IPS DF 4.7 (cell line): ENCODE measurements at regions not wholly inside any gene's neighbourhood (a gene's known extent, or its start where the extent isn't known, plus 50 kb on each side); places are given as distances from the start of the nearest gene placed in this dataset.

Experiments
- DNase-seq: peaks from one replicate; pipeline ENCODE4 v3.0.0-alpha.2; 2013; ENCODE audit warnings: low spot score; ENCODE audit errors: extremely low read depth

DNA sequence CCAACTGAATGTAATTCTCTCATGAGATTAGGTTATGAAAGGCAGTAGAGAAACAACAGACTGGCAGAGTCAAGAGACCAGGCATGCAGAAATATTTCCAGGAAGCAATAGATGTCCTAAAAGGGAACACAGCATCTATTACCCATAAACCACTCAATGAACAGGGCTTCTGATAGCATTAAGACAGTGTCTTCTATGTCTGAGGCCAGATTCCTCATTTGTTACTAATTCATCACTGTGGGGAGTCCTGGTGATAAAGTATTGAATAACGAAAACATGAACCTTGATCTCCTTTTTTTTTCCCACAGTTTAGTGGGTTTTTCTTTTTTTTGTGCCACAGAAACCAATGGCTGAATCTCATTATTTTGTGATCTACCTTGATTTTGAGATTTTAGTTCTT is 339.0 kb downstream of the METTL15 start:
- DNase-seq: no peak

DNA sequence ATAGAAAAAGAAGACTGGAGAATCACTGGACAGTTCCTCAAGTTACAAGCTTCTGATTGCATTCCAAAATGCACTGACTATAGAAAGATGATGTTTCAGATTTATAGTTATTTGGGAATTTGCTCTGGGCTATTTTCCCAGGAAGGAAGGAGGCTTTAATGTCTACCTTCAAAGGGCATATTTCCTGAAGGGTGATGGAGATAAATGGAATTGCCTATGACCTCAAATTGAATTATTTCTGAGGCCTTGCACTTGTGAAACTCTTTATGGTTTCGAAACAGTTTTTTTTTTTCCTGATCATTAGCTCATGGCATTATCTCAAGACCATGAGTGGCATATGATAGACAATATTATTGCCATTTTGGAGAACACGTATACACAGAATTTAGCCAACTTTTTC is 333.9 kb downstream of the METTL15 start:
- DNase-seq: no peak

GRCh38 chr11:28439403-28439802 is 331.2 kb downstream of the METTL15 start:
- DNase-seq: no peak

DNA sequence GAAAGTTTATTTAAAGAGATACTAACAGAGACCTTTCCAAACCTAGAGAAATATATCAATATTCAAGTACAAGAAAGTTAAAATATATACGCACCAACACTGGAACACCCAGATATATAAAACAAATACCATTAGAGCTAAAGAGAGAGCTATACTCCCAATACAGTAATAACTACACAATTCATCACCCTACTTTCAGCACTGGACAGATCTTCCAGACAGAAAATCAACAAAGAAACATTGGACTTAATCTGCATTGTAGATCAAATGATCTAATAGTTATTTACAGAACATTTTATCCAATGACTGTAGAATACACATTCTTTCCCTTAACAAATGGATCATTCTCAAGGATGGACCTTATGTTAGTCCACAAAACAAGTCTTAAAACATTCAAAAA is 311.9 kb downstream of the METTL15 start:
- DNase-seq: no peak

DNA sequence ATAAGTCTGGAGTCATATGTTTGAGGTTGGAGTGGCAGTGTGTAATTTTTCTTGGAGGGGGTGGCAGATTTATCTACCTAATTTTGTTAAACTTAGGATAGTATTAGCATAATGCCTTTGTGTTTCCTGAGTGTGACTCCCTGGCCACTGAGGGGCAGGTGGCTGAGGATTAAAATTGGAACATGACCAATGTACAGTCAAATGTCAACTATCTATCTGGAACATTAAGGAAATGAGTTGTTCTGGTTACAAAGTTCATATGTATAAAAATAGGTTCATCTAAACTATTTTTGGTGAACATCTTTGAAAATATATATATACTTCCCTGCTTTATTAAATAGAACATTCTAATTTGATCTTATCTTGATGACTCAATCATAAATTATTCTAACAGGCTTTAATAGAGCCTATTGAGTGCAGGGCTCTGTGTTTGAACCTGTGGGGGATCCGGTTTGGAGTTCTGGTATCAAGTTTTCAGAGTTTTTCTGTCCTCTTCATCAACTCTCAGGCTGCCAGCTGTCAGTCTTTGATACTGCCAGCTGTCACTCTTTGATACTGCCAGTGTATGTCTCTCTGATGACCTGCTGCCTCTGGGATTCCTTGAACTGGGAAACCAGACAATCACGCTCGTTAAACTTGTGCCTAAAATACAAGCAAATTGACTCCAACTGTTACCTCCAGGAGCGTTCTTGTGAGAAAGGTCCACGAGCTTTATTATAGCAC is 309.6 kb downstream of the METTL15 start:
- DNase-seq: no peak

GRCh38 chr11:28412029-28412428 is 303.8 kb downstream of the METTL15 start:
- DNase-seq: no peak

DNA sequence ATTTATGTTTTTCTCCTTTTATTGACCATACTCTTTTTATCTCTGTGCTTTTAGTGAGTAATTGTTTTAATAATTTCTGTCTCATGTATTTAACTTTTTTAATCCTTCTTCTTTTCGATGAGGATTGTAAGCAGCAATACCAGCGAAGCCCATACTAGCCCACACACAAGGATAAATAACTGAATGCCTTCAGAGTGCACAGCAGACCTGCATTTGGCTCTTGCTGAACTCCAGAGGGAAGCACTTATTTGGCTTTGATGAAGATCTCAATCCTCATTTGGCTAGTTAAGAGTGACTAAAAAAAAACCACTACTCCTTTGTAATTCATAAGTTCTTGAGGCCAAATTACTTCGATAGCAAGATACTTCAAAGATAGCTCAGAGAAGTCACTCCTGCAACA is 293.3 kb downstream of the METTL15 start:
- DNase-seq: no peak

DNA sequence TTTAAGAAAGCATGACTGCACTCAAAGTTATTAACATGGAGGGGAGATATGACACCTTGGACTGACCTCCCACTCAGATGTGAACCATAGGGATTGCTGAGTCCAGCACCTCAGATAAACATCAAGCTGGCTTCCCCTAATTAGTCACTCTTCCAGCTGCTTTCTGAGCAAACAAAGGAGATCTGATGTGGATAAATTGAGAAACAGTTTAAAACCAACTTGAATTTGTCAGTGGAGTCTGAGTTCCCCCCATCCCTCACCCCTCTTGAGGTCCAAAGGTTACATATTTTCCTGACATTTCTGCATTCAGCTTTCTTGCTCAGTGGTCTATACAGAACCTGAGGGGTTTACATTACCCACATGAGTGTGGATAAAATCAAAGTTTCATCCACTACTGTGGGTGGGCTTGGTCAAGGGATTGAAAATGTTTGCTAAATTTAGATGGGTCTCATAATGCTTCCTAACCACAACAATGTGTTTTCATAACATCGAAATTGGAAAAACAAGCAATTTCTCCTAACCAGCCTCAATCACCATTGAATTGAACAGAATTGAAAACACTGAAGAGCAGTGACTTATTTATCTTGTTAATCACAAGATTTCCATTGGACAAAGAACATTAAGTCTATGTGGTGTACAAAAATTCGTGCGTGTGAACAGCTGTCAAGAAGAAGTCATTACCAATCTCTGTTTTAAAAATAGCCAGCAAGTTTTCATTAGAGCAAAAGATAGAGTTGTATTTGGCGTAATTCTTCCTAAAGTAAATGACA is 292.3 kb downstream of the METTL15 start:
- no peak for DNase-seq

GRCh38 chr11:28393348-28393747 is 285.2 kb downstream of the METTL15 start:
- no peak for DNase-seq

DNA sequence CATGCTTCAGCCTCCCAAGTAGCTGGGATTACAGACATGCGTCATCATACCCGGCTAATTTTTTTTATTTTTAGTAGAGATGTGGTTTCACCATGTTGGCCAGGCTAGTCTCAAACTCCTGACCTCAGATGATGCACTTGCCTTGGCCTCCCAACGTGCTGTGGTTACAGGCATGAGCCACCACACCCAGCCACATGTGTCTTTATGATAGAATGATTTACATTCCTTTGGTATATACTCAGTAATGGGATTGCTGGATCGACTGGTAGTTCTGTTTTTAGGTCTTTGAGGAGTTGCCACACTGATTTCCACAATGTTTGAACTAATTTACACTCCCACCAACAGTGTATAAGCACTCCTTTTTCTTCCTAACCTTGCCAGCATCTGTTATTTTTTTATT is 276.2 kb downstream of the METTL15 start:
- no peak for DNase-seq

GRCh38 chr11:28383456-28383855 is 275.3 kb downstream of the METTL15 start:
- no peak for DNase-seq
